H9 (cell line): ENCODE measurements at regions not wholly inside any gene's neighbourhood (a gene's known extent, or its start where the extent isn't known, plus 50 kb on each side); places are given as distances from the start of the nearest gene placed in this dataset.

Experiments used
- DNase-seq: peaks from one replicate; pipeline ENCODE4 v3.0.0-alpha.2; 2017
- H2AFZ ChIP-seq: one replicate; pipeline ENCODE4 v1.6.1; 2013; ENCODE audit warnings: mild to moderate bottlenecking, low read length, control low read depth, moderate library complexity
- H2AK5ac ChIP-seq: 2 replicates; pipeline ENCODE4 v1.6.1; 2013; ENCODE audit warnings: low read length, control low read depth, mixed read lengths; ENCODE audit not compliant: insufficient read length
- H2BK120ac ChIP-seq: one replicate; pipeline ENCODE4 v1.6.1; 2013; ENCODE audit warnings: low read depth, mild to moderate bottlenecking, low read length, control low read depth, inconsistent platforms; ENCODE audit not compliant: poor library complexity, severe bottlenecking
- H2BK12ac ChIP-seq: 2 replicates; pipeline ENCODE4 v1.6.1; 2013; ENCODE audit warnings: low read length, control low read depth, mixed read lengths, low read depth; ENCODE audit not compliant: insufficient read length
- H2BK15ac ChIP-seq: 2 replicates; pipeline ENCODE4 v1.6.1; 2013; ENCODE audit warnings: low read depth, low read length, control low read depth
- H2BK20ac ChIP-seq: one replicate; pipeline ENCODE4 v1.6.1; 2013; ENCODE audit warnings: low read depth, mild to moderate bottlenecking, low read length, control low read depth, inconsistent platforms; ENCODE audit not compliant: poor library complexity, severe bottlenecking
- H2BK5ac ChIP-seq: 2 replicates; pipeline ENCODE4 v1.6.1; 2013; ENCODE audit warnings: low read length, control low read depth, mixed read lengths; ENCODE audit not compliant: insufficient read length
- H3K14ac ChIP-seq: 2 replicates; pipeline ENCODE4 v1.6.1; 2013; ENCODE audit warnings: low read length, control low read depth; ENCODE audit not compliant: insufficient read depth
- H3K18ac ChIP-seq: 2 replicates; pipeline ENCODE4 v1.6.1; 2013; ENCODE audit warnings: low read depth, mild to moderate bottlenecking, mixed read lengths, low read length, control low read depth; ENCODE audit not compliant: insufficient read length
- H3K23ac ChIP-seq: 2 replicates; pipeline ENCODE4 v1.6.1; 2013; ENCODE audit warnings: low read length, control low read depth, mixed read lengths, low read depth; ENCODE audit not compliant: insufficient read length
- H3K23me2 ChIP-seq: 2 replicates; pipeline ENCODE4 v1.6.1; 2013; ENCODE audit warnings: low read depth, mild to moderate bottlenecking, mixed read lengths, low read length, control low read depth; ENCODE audit not compliant: insufficient read length, poor library complexity, severe bottlenecking
- H3K27ac ChIP-seq: 2 replicates; pipeline ENCODE4 v1.5.1; 2013; ENCODE audit warnings: low read length, control low read depth, mixed read lengths, low read depth; ENCODE audit not compliant: insufficient read length
- H3K27me3 ChIP-seq: 2 replicates; pipeline ENCODE4 v1.6.1; 2013; ENCODE audit warnings: low read length, control low read depth, inconsistent platforms; ENCODE audit not compliant: insufficient read depth
- H3K4ac ChIP-seq: 2 replicates; pipeline ENCODE4 v1.6.1; 2013; ENCODE audit warnings: low read depth, mild to moderate bottlenecking, control low read depth, inconsistent platforms, low read length, moderate library complexity
- H3K4me1 ChIP-seq: 2 replicates; pipeline ENCODE4 v1.6.1; 2013; ENCODE audit warnings: low read length, control low read depth, inconsistent platforms; ENCODE audit not compliant: insufficient read depth
- H3K4me2 ChIP-seq: 2 replicates; pipeline ENCODE4 v1.6.1; 2013; ENCODE audit warnings: low read length, control low read depth, mixed read lengths; ENCODE audit not compliant: insufficient read length, insufficient read depth
- H3K56ac ChIP-seq: 2 replicates; pipeline ENCODE4 v1.6.1; 2013; ENCODE audit warnings: low read depth, mild to moderate bottlenecking, mixed read lengths, low read length, control low read depth; ENCODE audit not compliant: insufficient read length
- H3K79me1 ChIP-seq: 2 replicates; pipeline ENCODE4 v1.6.1; 2013; ENCODE audit warnings: low read depth, mild to moderate bottlenecking, moderate library complexity, low read length, control low read depth, inconsistent platforms; ENCODE audit not compliant: insufficient read depth, poor library complexity, severe bottlenecking
- H3K79me2 ChIP-seq: 2 replicates; pipeline ENCODE4 v1.6.1; 2013; ENCODE audit warnings: low read length, control low read depth, inconsistent platforms; ENCODE audit not compliant: insufficient read depth
- H3K9ac ChIP-seq: 2 replicates; pipeline ENCODE4 v1.6.1; 2013; ENCODE audit warnings: low read length, control low read depth, mixed read lengths; ENCODE audit not compliant: insufficient read length; ENCODE audit errors: extremely low read depth
- H3K9me3 ChIP-seq: one replicate; pipeline ENCODE4 v1.6.1; 2013; ENCODE audit warnings: low read depth, low read length, inconsistent platforms; ENCODE audit not compliant: control insufficient read depth
- H3T11ph ChIP-seq: one replicate; pipeline ENCODE4 v1.6.1; 2013; ENCODE audit warnings: mild to moderate bottlenecking, low read length, control low read depth, inconsistent platforms
- H4K20me1 ChIP-seq: one replicate; pipeline ENCODE4 v1.6.1; 2013; ENCODE audit not compliant: control insufficient read depth, insufficient read length, insufficient read depth
- H4K5ac ChIP-seq: 2 replicates; pipeline ENCODE4 v1.6.1; 2013; ENCODE audit warnings: low read depth, mild to moderate bottlenecking, mixed read lengths, low read length, control low read depth; ENCODE audit not compliant: insufficient read length
- H4K8ac ChIP-seq: replicated peaks from 2 replicates; pipeline ENCODE4 v1.6.1; 2013; ENCODE audit warnings: low read length, control low read depth, mixed read lengths, low read depth; ENCODE audit not compliant: insufficient read length
- H4K91ac ChIP-seq: 2 replicates; pipeline ENCODE4 v1.6.1; 2013; ENCODE audit warnings: low read depth, mild to moderate bottlenecking, moderate library complexity, mixed read lengths, low read length, control low read depth; ENCODE audit not compliant: insufficient read length
- H3K27ac Mint-ChIP-seq, 3 experiments: 2 replicates in 2 of 3; 3 replicates in 1 of 3; pipeline ENCODE4 v1.8.0; 2020 to 2021; ENCODE audit warnings: mixed read lengths in 3 of 3, mild to moderate bottlenecking in 1 of 3, moderate library complexity in 1 of 3
- H3K27me3 Mint-ChIP-seq: 2 replicates; pipeline ENCODE4 v1.8.0; 2021; ENCODE audit warnings: low read depth, mild to moderate bottlenecking, moderate library complexity, mixed read lengths
- H3K36me3 Mint-ChIP-seq, 3 experiments: 2 replicates in 2 of 3; 3 replicates in 1 of 3; pipeline ENCODE4 v1.8.0; 2020 to 2021; ENCODE audit warnings: low read depth in 3 of 3, mixed read lengths in 3 of 3; ENCODE audit not compliant: insufficient read depth in 1 of 3
- H3K4me1 Mint-ChIP-seq, 2 experiments: 2 replicates each; pipeline ENCODE4 v1.8.0; 2020; ENCODE audit warnings: mixed read lengths in 2 of 2
- H3K4me3 Mint-ChIP-seq, 2 experiments: 2 replicates in 1 of 2; 3 replicates in 1 of 2; pipeline ENCODE4 v1.8.0; 2020 to 2021; ENCODE audit warnings: mild to moderate bottlenecking in 2 of 2, mixed read lengths in 2 of 2, moderate library complexity in 1 of 2
- H3K9me3 Mint-ChIP-seq, 2 experiments: 2 replicates in 1 of 2; 3 replicates in 1 of 2; pipeline ENCODE4 v1.8.0; 2020; ENCODE audit warnings: mild to moderate bottlenecking in 2 of 2, mixed read lengths in 2 of 2, moderate library complexity in 1 of 2
- TF ChIP-seq, protein P1 (sequence below): fragments of 200-600 bp; sonication (generic); conservative IDR thresholded peaks from 3 replicates; pipeline ENCODE4 v1.8.0; 2021; ENCODE audit warnings: antibody characterized with exemption, mild to moderate bottlenecking

GRCh38 chr15:78702609-78703333, 61.8 kb upstream of the CHRNB4 start:
- Histone ChIP-seq H3K18ac (no peak overlapping the region), H2BK20ac (no peak overlapping the region)
- H3K27me3 Mint-ChIP-seq: peaks cover 32% of the 10 kb centered on the region

More at GRCh38 chr15:78702609-78703333, 61.8 kb upstream of the CHRNB4 start:
- Mint-ChIP-seq H3K9me3 (peaks cover 15 to 17% of the 10 kb centered on the region in 2 experiments), H3K4me1 (no peaks in the 10 kb centered on the region), H3K27ac (no peak overlapping the region), H3K36me3 (peaks cover 2 to 10% (median 2%) of the 10 kb centered on the region in 3 experiments; a peak in 4 of 7 replicates), H3K4me3 (no peak overlapping the region)
- Histone ChIP-seq H3K9ac (no peak overlapping the region), H2AK5ac (no peak overlapping the region), H3K79me1 (no peaks in the 10 kb centered on the region), H2BK5ac (no peak overlapping the region), H2AFZ (no peak overlapping the region), H4K8ac (no peak overlapping the region), H3K4me2 (no peak overlapping the region), H3K4ac (no peak overlapping the region), H3K14ac (no peak overlapping the region), H3T11ph (no peak overlapping the region), H3K23me2 (no peaks in the 10 kb centered on the region), H4K5ac (no peak overlapping the region), H3K4me1 (no peaks in the 10 kb centered on the region), H2BK120ac (no peak overlapping the region), H3K56ac (no peak overlapping the region), H2BK15ac (no peak overlapping the region), H3K23ac (no peak overlapping the region), H4K91ac (no peak overlapping the region), H4K20me1 (no peaks in the 10 kb centered on the region), H3K9me3 (peaks cover 4% of the 10 kb centered on the region), H3K79me2 (no peaks in the 10 kb centered on the region), H2BK12ac (no peak overlapping the region), H3K27ac (no peak overlapping the region), H3K27me3 (no peaks in the 10 kb centered on the region)
- TF ChIP-seq, protein P1, sequence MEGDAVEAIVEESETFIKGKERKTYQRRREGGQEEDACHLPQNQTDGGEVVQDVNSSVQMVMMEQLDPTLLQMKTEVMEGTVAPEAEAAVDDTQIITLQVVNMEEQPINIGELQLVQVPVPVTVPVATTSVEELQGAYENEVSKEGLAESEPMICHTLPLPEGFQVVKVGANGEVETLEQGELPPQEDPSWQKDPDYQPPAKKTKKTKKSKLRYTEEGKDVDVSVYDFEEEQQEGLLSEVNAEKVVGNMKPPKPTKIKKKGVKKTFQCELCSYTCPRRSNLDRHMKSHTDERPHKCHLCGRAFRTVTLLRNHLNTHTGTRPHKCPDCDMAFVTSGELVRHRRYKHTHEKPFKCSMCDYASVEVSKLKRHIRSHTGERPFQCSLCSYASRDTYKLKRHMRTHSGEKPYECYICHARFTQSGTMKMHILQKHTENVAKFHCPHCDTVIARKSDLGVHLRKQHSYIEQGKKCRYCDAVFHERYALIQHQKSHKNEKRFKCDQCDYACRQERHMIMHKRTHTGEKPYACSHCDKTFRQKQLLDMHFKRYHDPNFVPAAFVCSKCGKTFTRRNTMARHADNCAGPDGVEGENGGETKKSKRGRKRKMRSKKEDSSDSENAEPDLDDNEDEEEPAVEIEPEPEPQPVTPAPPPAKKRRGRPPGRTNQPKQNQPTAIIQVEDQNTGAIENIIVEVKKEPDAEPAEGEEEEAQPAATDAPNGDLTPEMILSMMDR: no peak
- no peak for DNase-seq
